ENCODE measurements at regions not wholly inside any gene's neighbourhood (a gene's known extent, or its start where the extent isn't known, plus 50 kb on each side); places are given as distances from the start of the nearest gene placed in this dataset.

DNA sequence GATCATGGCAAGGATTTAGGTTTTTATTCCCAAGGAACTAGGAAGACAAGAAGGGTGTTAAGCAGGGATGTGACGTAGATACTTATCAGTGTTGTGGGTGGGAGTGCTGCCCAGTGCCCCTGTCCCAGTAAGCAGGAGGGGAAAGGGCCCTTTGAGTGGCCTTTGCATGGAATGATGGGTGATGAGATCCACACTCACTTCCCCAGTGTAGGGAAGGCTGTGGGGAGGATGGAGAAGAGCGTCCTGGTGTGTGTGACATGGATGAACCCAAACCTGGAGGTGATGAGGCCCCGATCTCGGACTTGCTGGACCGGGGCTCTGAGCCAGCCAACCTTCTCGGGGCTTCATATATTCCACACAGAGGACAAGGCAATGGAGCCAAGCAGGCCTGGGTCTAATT lies 610.9 kb downstream of the CDH26 start:
- TF ChIP-seq CTCF (IDR thresholded peaks at IDR 0.05; ENCODE audit: low read depth, low read length) = no peak
- H3K4me3 ChIP-seq (ENCODE audit: low read depth, low read length) = no peak overlapping the region

- no peak overlapping the region for H3K4me3 ChIP-seq (ENCODE audit: low read depth, low read length)
- TF ChIP-seq CTCF (IDR thresholded peaks at IDR 0.05; ENCODE audit: low read depth, low read length) = no peak
These were observed 612.5 kb downstream of the CDH26 start for GRCh38 chr20:60570481-60571277.

- TF ChIP-seq CTCF (IDR thresholded peaks at IDR 0.05; ENCODE audit: low read depth, low read length) = no peak
- no peak overlapping the region for H3K4me3 ChIP-seq (ENCODE audit: low read depth, low read length)
These were observed 614.9 kb downstream of the CDH26 start for GRCh38 chr20:60573003-60573680.

- no peak for TF ChIP-seq CTCF (IDR thresholded peaks at IDR 0.05; ENCODE audit: low read depth, low read length)
- no peak overlapping the region for H3K4me3 ChIP-seq (ENCODE audit: low read depth, low read length)
These were observed 618.0 kb downstream of the CDH26 start for GRCh38 chr20:60576236-60576635.

DNA sequence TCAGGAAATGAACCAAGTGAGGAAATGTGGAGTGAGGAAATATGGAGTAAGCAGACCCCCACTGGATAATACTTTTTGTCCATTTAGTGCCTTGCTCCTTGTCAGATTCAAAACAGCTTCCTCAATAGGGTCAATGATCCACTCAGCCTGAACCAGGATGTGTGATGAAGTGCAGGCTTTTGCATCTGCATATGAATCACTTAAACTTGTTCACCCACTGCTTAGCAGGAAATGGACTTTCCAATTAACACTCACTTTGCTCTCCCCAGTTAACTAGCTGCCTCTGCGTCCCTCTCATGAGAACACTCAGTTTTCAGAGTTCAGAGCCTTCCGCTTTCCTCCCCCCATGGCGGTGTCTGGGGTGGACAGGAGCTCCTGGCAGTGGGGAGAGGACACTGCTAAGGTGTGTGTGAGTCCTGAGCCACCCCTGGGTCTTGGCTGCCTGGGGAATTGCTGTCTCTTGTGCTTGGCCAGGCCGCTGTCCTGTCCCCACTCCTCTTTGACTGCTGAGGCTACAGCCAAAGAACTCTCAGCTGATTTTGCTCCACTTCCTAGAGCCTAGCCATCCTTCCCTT lies 621.8 kb downstream of the CDH26 start:
- no peak overlapping the region for H3K4me3 ChIP-seq (ENCODE audit: low read depth, low read length)
- no peak for TF ChIP-seq CTCF (IDR thresholded peaks at IDR 0.05; ENCODE audit: low read depth, low read length)

DNA sequence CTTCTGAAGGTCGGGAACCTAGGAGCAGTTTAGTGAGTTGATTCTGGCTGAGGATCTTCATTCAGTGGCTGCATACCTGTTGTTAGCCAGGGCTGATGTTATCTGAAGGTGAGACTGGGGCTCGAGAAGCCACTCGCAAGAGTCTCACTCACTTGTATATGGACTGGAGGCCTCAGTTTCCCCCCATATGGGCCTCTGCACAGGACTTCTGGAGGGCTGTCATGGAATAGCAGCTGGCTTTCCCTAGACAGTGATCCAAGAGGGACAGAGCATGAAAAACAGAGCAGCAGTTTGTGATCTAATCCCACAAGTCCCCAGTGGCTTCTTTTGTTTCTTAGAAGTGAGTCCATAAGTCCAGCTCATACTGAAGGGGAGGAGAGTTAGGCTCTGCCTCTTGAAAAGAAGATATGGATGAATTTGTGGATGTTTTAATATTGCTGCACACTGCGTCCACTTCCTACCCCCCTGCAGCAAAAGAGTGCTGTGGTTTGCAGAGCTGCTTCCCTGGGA lies 623.4 kb downstream of the CDH26 start:
- no peak for TF ChIP-seq CTCF (IDR thresholded peaks at IDR 0.05; ENCODE audit: low read depth, low read length)
- no peak overlapping the region for H3K4me3 ChIP-seq (ENCODE audit: low read depth, low read length)

DNA sequence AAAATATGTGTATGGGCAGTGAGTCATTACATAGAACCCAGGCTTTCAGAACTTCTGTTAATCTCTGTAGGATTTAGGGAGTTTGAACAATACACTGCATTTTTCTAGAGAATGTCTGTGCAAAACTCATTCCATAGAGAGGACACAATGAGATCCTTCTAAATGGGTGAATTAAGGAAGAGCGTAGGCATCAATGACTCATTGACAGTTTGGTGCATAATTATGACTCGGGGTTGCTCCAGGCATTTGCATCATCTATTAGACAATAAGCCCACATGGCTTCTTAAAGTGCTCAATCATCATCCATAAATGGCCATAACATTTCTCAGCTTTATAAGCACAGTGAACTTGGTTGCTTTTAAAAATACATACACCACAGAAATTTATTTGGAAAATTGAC lies 625.5 kb downstream of the CDH26 start:
- TF ChIP-seq CTCF (IDR thresholded peaks at IDR 0.05; ENCODE audit: low read depth, low read length) = no peak
- no peak overlapping the region for H3K4me3 ChIP-seq (ENCODE audit: low read depth, low read length)
